ENCODE measurements at regions not wholly inside any gene's neighbourhood (a gene's known extent, or its start where the extent isn't known, plus 50 kb on each side); places are given as distances from the start of the nearest gene placed in this dataset.

DNA sequence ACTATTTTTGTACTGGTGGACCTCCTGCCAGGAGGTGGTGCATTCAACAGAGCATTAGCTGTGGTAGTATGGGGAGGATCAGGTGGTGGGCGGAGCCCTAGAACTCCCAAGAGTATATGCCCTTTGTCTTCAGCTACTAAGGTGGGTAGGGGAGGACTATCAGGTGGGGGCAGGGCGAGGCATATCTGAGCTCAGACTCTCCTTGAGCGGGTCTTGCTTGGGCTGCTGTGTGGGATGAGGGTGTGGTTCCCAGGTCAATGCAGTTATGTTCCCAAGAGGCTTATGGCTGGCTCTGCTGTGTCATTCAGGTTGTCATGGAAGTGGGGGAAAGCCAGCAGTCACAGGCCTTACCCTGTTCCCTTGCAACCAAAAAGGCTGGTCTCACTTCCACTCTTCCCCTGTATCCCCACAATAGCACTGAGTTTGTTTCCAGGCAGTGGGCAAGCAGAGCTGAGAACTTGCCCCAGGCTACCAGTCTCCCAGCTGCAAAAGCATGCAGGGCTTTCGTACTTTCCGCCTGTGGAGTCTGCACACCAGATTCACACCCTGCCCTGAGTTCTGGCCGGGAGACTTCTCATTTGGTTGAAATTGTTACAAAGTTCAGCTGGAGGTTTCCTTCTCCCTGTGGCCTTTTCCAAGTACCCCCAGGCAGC lies 93.7 kb upstream of the DPPA4 start:
- Histone ChIP-seq H2AFZ (ENCODE audit: low read depth, low read length) (peak overlapping the region; percentile 33; the same call in 1 of the 2 replicates), H3K9me3 (ENCODE audit: insufficient read depth, low read length, severe bottlenecking) (no peaks in the 10 kb centered on the region), H3K4me3 (ENCODE audit: low read depth in 1 of 2, low read length in 2 of 2) (no peak overlapping the region), H3K27me3 (ENCODE audit: insufficient read depth, low read length, poor library complexity) (no peaks in the 10 kb centered on the region), H4K20me1 (ENCODE audit: insufficient read depth, low read length) (no peaks in the 10 kb centered on the region), H3K36me3 (ENCODE audit: insufficient read depth, low read length) (no peaks in the 10 kb centered on the region), H3K27ac (ENCODE audit: low read length) (no peak overlapping the region), H3K4me1 (ENCODE audit: insufficient read depth, low read length) (no peaks in the 10 kb centered on the region), H3K4me2 (ENCODE audit: insufficient read depth, low read length) (no peak overlapping the region), H3K9ac (ENCODE audit: low read depth, low read length) (no peak overlapping the region), H3K79me2 (ENCODE audit: insufficient read depth, low read length) (no peaks in the 10 kb centered on the region)
- no peak; the same call in 2 of the 3 replicates for ATAC-seq (ENCODE audit: insufficient read depth, low read depth)
- TF ChIP-seq EZH2 (IDR thresholded peaks at IDR 0.05; ENCODE audit: borderline replicate concordance, low read depth, low read length, severe bottlenecking): no peak
- TF ChIP-seq, protein P1, sequence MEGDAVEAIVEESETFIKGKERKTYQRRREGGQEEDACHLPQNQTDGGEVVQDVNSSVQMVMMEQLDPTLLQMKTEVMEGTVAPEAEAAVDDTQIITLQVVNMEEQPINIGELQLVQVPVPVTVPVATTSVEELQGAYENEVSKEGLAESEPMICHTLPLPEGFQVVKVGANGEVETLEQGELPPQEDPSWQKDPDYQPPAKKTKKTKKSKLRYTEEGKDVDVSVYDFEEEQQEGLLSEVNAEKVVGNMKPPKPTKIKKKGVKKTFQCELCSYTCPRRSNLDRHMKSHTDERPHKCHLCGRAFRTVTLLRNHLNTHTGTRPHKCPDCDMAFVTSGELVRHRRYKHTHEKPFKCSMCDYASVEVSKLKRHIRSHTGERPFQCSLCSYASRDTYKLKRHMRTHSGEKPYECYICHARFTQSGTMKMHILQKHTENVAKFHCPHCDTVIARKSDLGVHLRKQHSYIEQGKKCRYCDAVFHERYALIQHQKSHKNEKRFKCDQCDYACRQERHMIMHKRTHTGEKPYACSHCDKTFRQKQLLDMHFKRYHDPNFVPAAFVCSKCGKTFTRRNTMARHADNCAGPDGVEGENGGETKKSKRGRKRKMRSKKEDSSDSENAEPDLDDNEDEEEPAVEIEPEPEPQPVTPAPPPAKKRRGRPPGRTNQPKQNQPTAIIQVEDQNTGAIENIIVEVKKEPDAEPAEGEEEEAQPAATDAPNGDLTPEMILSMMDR (IDR thresholded peaks at IDR 0.05; ENCODE audit: borderline replicate concordance, extremely low read depth, low read length, poor library complexity, severe bottlenecking): no peak
- no peak for DNase-seq

DNA sequence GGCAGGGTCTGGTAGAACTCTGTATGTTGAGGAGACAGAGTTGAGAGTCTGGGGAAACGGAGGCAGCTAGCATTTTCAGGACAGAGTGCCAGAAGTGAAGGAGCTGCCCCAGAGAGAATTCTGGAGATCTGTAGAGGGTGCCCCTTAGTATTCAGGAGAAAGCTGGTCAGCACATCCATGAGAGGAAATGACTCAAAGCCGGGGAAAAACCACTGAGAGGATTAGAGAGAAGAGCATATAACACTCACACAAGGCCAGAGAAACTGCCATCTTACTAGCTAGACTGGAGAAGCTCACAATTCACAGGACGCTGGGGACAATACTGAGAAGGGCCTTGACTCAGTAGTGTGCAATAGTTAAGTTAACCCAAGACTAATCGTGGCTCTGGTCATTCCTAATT lies 75.7 kb upstream of the DPPA4 start:
- Histone ChIP-seq H4K20me1 (ENCODE audit: insufficient read depth, low read length) (no peaks in the 10 kb centered on the region), H3K9me3 (ENCODE audit: insufficient read depth, low read length, severe bottlenecking) (no peaks in the 10 kb centered on the region), H3K4me1 (ENCODE audit: insufficient read depth, low read length) (no peaks in the 10 kb centered on the region), H2AFZ (ENCODE audit: low read depth, low read length) (no peak overlapping the region; the same call in 1 of the 2 replicates), H3K4me3 (ENCODE audit: low read depth in 1 of 2, low read length in 2 of 2) (no peak overlapping the region), H3K4me2 (ENCODE audit: insufficient read depth, low read length) (no peak overlapping the region), H3K36me3 (ENCODE audit: insufficient read depth, low read length) (no peaks in the 10 kb centered on the region), H3K27ac (ENCODE audit: low read length) (no peak overlapping the region), H3K27me3 (ENCODE audit: insufficient read depth, low read length, poor library complexity) (no peaks in the 10 kb centered on the region), H3K9ac (ENCODE audit: low read depth, low read length) (no peak overlapping the region), H3K79me2 (ENCODE audit: insufficient read depth, low read length) (no peaks in the 10 kb centered on the region)
- no peak for DNase-seq
- ATAC-seq (ENCODE audit: insufficient read depth, low read depth): no peak
- no peak for TF ChIP-seq EZH2 (IDR thresholded peaks at IDR 0.05; ENCODE audit: borderline replicate concordance, low read depth, low read length, severe bottlenecking)
- TF ChIP-seq, protein P1 (IDR thresholded peaks at IDR 0.05; ENCODE audit: borderline replicate concordance, extremely low read depth, low read length, poor library complexity, severe bottlenecking): no peak

DNA sequence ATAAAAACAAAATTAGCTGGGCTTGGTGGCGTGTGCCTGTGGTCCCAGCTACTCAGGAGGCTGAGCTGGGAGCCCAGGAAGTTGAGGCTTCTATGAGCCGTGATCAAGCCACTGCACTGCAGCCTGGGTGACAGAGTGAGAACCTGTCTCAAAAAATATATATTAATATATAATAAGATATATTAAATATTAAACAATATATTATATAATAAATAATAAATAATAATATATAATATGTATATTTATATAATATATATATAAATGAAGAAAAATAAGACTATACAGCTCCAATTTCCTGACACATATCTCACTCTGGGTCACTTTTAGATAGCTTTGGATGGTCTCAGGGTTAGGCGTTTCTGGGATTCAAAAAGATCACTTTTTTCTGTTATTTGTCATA lies 74.2 kb upstream of the DPPA4 start:
- H3K4me1 ChIP-seq (ENCODE audit: insufficient read depth, low read length): no peaks in the 10 kb centered on the region
- H3K27me3 ChIP-seq (ENCODE audit: insufficient read depth, low read length, poor library complexity): no peaks in the 10 kb centered on the region
- no peak overlapping the region for H3K9ac ChIP-seq (ENCODE audit: low read depth, low read length)
- no peaks in the 10 kb centered on the region for H3K79me2 ChIP-seq (ENCODE audit: insufficient read depth, low read length)
- H2AFZ ChIP-seq (ENCODE audit: low read depth, low read length): no peak overlapping the region
- no peaks in the 10 kb centered on the region for H4K20me1 ChIP-seq (ENCODE audit: insufficient read depth, low read length)
- TF ChIP-seq, protein P1 (IDR thresholded peaks at IDR 0.05; ENCODE audit: borderline replicate concordance, extremely low read depth, low read length, poor library complexity, severe bottlenecking): no peak
- no peak for TF ChIP-seq EZH2 (IDR thresholded peaks at IDR 0.05; ENCODE audit: borderline replicate concordance, low read depth, low read length, severe bottlenecking)
- DNase-seq (no peak), ATAC-seq (ENCODE audit: insufficient read depth, low read depth) (no peak)
- H3K4me2 ChIP-seq (ENCODE audit: insufficient read depth, low read length): no peak overlapping the region
- no peak overlapping the region for H3K4me3 ChIP-seq (ENCODE audit: low read depth in 1 of 2, low read length in 2 of 2)
- H3K36me3 ChIP-seq (ENCODE audit: insufficient read depth, low read length): no peaks in the 10 kb centered on the region
- H3K27ac ChIP-seq (ENCODE audit: low read length): no peak overlapping the region
- no peaks in the 10 kb centered on the region for H3K9me3 ChIP-seq (ENCODE audit: insufficient read depth, low read length, severe bottlenecking)
